LNCAP (cell line): ENCODE measurements at regions not wholly inside any gene's neighbourhood (a gene's known extent, or its start where the extent isn't known, plus 50 kb on each side); places are given as distances from the start of the nearest gene placed in this dataset.

Source experiments
- TF ChIP-seq, protein P1 (sequence below): fragments of 450-650 bp; IDR thresholded peaks from 2 replicates; pipeline ENCODE4 v1.5.1; 2017; ENCODE audit warnings: mild to moderate bottlenecking

DNA sequence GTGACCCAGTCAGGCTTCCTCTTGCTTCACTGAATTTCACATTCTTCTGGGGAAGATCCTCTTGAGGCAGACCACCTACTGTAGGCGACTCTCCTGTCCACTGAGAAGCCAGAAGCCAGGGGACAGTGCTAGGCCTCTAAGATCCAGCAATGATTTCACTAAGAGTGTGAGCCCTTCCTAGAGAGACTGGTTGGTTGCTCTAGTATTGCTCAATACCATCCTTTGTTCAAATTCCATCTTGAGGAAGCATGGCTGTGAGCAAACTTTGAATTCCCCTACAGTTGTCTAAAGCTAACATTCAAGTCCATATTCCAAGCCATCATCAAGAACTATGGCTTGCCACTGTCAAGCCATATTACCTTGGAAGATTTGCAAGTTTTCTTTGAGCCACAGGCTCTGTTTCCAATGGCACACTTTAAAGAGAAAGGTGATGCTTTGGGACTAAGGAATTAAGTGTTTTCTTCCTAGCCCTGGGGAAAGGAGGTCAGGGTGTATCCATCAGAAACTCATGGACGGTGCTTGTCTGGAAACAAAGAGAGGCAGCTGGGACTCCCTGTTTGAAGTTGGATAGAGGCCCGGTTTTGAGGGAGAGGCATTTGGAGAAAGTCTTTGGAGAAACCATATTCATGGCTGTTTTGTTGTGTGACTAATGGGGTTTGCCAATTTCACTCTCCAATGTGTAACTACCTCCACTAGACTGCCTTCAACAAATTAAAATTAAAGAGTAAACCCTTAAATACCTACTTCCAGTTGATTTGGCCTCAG, 1217.9 kb downstream of the VRK1 start:
- TF ChIP-seq, protein P1, sequence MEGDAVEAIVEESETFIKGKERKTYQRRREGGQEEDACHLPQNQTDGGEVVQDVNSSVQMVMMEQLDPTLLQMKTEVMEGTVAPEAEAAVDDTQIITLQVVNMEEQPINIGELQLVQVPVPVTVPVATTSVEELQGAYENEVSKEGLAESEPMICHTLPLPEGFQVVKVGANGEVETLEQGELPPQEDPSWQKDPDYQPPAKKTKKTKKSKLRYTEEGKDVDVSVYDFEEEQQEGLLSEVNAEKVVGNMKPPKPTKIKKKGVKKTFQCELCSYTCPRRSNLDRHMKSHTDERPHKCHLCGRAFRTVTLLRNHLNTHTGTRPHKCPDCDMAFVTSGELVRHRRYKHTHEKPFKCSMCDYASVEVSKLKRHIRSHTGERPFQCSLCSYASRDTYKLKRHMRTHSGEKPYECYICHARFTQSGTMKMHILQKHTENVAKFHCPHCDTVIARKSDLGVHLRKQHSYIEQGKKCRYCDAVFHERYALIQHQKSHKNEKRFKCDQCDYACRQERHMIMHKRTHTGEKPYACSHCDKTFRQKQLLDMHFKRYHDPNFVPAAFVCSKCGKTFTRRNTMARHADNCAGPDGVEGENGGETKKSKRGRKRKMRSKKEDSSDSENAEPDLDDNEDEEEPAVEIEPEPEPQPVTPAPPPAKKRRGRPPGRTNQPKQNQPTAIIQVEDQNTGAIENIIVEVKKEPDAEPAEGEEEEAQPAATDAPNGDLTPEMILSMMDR = no peak

GRCh38 chr14:98015921-98016320, 1218.7 kb downstream of the VRK1 start:
- TF ChIP-seq, protein P1 = no peak

DNA sequence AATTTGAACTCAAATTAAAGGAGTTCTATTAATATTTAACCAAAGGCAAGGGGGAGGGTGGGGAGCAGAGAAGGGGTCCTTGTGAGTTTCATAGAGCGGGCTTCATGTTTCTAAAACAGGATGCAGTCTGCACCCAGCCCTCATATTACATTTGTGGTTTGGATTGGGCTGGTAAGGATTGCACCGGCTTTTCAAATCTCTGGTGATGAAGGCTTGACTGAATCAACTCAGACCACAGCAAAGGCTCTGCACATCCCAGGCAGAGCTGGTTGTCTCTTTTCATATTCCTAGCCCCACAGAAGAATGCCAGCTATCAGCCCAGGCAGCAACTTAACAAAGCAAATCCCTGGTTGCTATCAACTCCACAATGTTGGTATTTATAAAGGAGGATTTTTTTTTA, 1221.4 kb downstream of the VRK1 start:
- TF ChIP-seq, protein P1 = no peak

- TF ChIP-seq, protein P1 = no peak
Observed at GRCh38 chr14:98022541-98023520, 1225.6 kb downstream of the VRK1 start.

DNA sequence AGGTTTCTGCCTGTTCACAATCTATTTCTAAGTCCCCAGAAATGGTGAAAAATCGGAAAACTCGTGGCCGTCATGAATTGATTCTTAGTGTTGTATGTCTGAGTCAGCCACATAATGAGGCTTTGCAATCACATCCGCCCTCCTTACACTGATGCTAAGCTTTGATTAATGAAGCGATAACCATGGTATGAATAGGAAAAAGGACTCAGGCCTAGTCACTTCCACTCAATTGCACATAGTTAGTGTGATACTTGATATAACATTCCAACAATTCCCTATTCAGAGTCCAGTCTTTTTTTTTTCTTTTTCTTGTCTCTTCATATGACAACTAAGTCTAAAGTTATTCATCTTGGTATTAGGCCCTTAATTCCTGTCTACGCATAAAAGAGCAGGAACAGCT, 1231.0 kb downstream of the VRK1 start:
- TF ChIP-seq, protein P1 = no peak

DNA sequence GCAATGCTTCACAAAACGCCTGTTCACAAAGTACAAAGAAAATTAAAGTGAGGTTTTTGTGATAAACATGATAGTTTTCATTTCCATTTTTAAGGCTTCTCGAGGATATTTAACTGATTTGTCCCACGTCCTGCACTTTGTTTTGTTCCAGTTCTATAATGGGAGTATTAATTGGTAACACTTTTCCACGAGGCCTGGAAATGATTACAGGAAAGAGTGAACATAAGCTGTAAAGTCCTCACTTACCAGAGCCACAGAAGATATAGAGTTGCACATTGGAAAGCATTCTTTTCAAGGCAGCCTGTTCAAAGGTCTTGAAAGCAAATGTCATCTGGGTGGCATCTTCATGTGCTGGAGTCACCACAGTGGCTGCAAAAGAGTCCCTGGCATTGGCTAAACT, 1236.6 kb downstream of the BCL11B start:
- TF ChIP-seq, protein P1 = no peak

DNA sequence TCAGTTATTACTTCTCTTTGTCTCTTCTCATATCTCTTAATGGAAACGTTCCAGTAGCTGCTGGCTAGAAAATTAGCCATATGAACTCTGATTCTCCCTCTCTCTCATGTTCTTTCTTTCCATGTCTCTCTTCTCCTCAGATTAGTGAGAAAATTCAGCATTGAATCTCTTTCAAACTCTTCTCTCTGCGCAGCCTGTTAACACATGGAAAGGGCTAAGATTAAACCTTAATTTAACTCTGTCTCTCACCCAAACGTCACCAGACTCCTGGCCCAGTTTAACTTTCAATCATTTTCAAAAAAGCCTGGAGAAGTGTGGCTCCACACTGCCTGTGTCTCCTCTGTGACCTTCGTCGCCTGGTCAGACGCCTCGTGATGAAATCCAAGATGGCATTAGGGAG, 1234.2 kb downstream of the BCL11B start:
- TF ChIP-seq, protein P1 = no peak
